B cell (primary cell): ENCODE measurements at regions not wholly inside any gene's neighbourhood (a gene's known extent, or its start where the extent isn't known, plus 50 kb on each side); places are given as distances from the start of the nearest gene placed in this dataset.

Experiments
- CTCF ChIP-seq: fragments of 200-600 bp; IDR thresholded peaks from one replicate; pipeline ENCODE4 v1.8.0; 2022; ENCODE audit warnings: antibody characterized with exemption, mild to moderate bottlenecking
- EZH2 ChIP-seq: IDR thresholded peaks from 2 replicates; pipeline ENCODE4 v1.6.1; 2012; ENCODE audit warnings: borderline replicate concordance, low read depth, mild to moderate bottlenecking, moderate library complexity, low read length; ENCODE audit not compliant: insufficient read depth, poor library complexity, severe bottlenecking

- TF ChIP-seq CTCF (no peak), EZH2 (no peak)
These were observed 118.8 kb upstream of the PBX1 start for GRCh38 chr1:164440232-164440631.
